ENCODE measurements at regions not wholly inside any gene's neighbourhood (a gene's known extent, or its start where the extent isn't known, plus 50 kb on each side); places are given as distances from the start of the nearest gene placed in this dataset.

- TF ChIP-seq CTCF (IDR thresholded peaks at IDR 0.05), result no peak
- no peak for TF ChIP-seq POLR2A (IDR thresholded peaks at IDR 0.05)
These were observed 83.9 kb upstream of the CXCL14 start for GRCh38 chr5:135662683-135663082.
